HEK293 (cell line): ENCODE measurements at regions not wholly inside any gene's neighbourhood (a gene's known extent, or its start where the extent isn't known, plus 50 kb on each side); places are given as distances from the start of the nearest gene placed in this dataset.

Source experiments
- ZNF169 ChIP-seq: fragments of 450-650 bp; formaldehyde crosslinking; IDR thresholded peaks from 2 replicates; pipeline ENCODE4 v1.5.1; 2016; ENCODE audit warnings: missing biosample characterization, missing genetic modification characterization
- ZNF48 ChIP-seq: fragments of 450-650 bp; formaldehyde crosslinking; IDR thresholded peaks from 2 replicates; pipeline ENCODE4 v1.5.1; 2016; ENCODE audit warnings: missing biosample characterization, missing genetic modification characterization
- ZSCAN18 ChIP-seq: fragments of 450-650 bp; formaldehyde crosslinking; IDR thresholded peaks from 2 replicates; pipeline ENCODE4 v1.5.1; 2016; ENCODE audit warnings: missing biosample characterization, missing genetic modification characterization

DNA sequence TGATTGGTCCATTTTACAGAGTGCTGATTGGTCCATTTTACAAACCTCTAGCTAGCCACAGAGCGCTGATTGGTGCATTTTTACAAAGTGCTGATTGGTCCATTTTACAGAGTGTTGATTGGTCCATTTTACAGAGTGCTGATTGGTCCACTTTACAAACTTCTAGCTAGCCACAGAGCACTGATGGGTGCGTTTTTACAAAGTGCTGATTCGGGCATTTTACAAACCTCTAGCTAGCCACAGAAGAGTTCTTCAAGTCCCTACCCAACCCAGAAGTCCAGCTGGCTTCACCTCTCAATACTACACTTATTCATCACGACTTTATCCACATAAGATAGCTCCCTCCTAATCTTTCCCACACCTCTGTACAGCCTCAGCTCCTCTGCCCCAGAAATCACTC is 899.8 kb downstream of the TUSC7 start:
- TF ChIP-seq ZSCAN18, result no peak
- no peak for TF ChIP-seq ZNF169 (tag by site-specific recombination)
- no peak for TF ChIP-seq ZNF48 (tag by site-specific recombination)
